ENCODE measurements at regions not wholly inside any gene's neighbourhood (a gene's known extent, or its start where the extent isn't known, plus 50 kb on each side); places are given as distances from the start of the nearest gene placed in this dataset.
A peak's percentile ranks its signal among the peaks of the same experiment; 100 is the strongest.

DNA sequence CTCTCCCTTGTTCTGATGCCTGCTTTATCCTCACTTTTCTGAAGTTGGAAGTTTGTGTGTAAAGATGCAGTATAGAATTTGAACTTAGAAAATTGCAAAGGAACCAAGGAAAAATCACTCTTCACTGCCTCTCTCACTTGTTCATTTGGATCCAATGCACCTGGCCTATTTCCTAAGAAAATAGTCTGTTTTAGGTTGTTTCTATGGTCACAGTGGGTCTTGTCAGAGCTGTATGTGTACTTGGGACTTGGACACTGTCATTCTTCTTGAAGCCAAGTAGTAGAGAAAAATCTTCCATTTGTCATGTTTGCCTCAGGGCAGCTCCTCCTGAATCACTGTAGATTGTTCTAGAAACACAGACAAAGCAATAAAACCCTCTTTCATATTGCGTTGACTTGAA is 80.3 kb upstream of the SESTD1 start:
- TF ChIP-seq ZFX (CRISPR knock-in tag; IDR thresholded peaks at IDR 0.05): no peak
- no peak for TF ChIP-seq ZBTB9 (CRISPR knock-in tag; IDR thresholded peaks at IDR 0.05)
- no peak for TF ChIP-seq ZNF764 (CRISPR knock-in tag; IDR thresholded peaks at IDR 0.05; ENCODE audit: low read depth)
- TF ChIP-seq, protein P1, sequence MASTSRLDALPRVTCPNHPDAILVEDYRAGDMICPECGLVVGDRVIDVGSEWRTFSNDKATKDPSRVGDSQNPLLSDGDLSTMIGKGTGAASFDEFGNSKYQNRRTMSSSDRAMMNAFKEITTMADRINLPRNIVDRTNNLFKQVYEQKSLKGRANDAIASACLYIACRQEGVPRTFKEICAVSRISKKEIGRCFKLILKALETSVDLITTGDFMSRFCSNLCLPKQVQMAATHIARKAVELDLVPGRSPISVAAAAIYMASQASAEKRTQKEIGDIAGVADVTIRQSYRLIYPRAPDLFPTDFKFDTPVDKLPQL (IDR thresholded peaks at IDR 0.05; ENCODE audit: extremely low read depth, insufficient read length): no peak
- no peak for TF ChIP-seq CHD7 (IDR thresholded peaks at IDR 0.05; ENCODE audit: low read depth, low read length)
- TF ChIP-seq RHOXF2B (CRISPR knock-in tag; conservative IDR thresholded peaks at IDR 0.05): no peak
- no peak for TF ChIP-seq SMARCA5 (IDR thresholded peaks at IDR 0.05)
- no peak for TF ChIP-seq ZZZ3 (IDR thresholded peaks at IDR 0.05)
- H2AFZ ChIP-seq (ENCODE audit: low read depth, low read length): peak overlapping the region; percentile 5; the same call in 1 of the 2 replicates
- no peaks in the 10 kb centered on the region for H3K9me3 ChIP-seq (replicated peaks; ENCODE audit: control insufficient read depth, insufficient read depth, low read depth, low read length)
- in situ Hi-C loops (cut with MboI): no loop called here
- POLR2A ChIA-PET: no interaction called here
- no peak overlapping the region for H3K4me3 ChIP-seq
- intact Hi-C loops (cut with micrococcal nuclease): no loop called here
- no peak overlapping the region for H3K27ac ChIP-seq (ENCODE audit: extremely low read depth, low read depth, low read length)
- DNase-seq (ENCODE audit: extremely low read depth in 1 of 4, low spot score in 3 of 4) (no peak), FAIRE-seq (no peak), ATAC-seq (no peak)
- no peaks in the 10 kb centered on the region for H4K20me1 ChIP-seq (replicated peaks; ENCODE audit: control insufficient read depth, insufficient read depth, low read length)
- no peaks in the 10 kb centered on the region for H3K4me1 ChIP-seq (replicated peaks in 1 of 2; ENCODE audit: control insufficient read depth in 2 of 2, insufficient read depth in 2 of 2, low read length in 2 of 2)
- no peak overlapping the region for H3K4me2 ChIP-seq (ENCODE audit: insufficient read depth, low read length)
- no peak overlapping the region for H3K9ac ChIP-seq (ENCODE audit: insufficient read depth in 1 of 2, low read depth in 2 of 2, low read length in 2 of 2)
- no TSS peak for BruUV-seq (replicated peaks)
- no peaks in the 10 kb centered on the region for H3K9me1 ChIP-seq (ENCODE audit: control insufficient read depth, insufficient read depth, low read length)
- WGBS (ENCODE audit: insufficient coverage, low coverage, missing lambda C conversion rate): 9% methylated on average over 1 of the region's 1 CpG
- H3K27me3 ChIP-seq (ENCODE audit: control insufficient read depth in 2 of 2, insufficient read depth in 2 of 2, low read length in 2 of 2): no peaks in the 10 kb centered on the region
- no peaks in the 10 kb centered on the region for H3K36me3 ChIP-seq (ENCODE audit: control insufficient read depth, insufficient read depth, low read length)
- H3K79me2 ChIP-seq (ENCODE audit: control insufficient read depth, insufficient read depth, low read length): no peaks in the 10 kb centered on the region
- CTCF ChIA-PET (ENCODE audit: low intra/inter-chr PET ratio): no interaction called here

Data from K562 (cell line).